HPDE6-E6E7 (cell line): ENCODE measurements at regions not wholly inside any gene's neighbourhood (a gene's known extent, or its start where the extent isn't known, plus 50 kb on each side); places are given as distances from the start of the nearest gene placed in this dataset.

Experiments used
- DNase-seq: peaks from one replicate; pipeline ENCODE4 v3.0.0; 2011; ENCODE audit warnings: missing footprints; ENCODE audit errors: extremely low spot score

GRCh38 chr6:141451511-141452353, 681.0 kb upstream of the GJE1 start:
- peak; percentile 14 for DNase-seq

GRCh38 chr6:141451181-141451510, 681.6 kb upstream of the GJE1 start:
- no peak for DNase-seq

- DNase-seq, result no peak
Measured at GRCh38 chr6:141445928-141446628, 686.6 kb upstream of the GJE1 start.

- DNase-seq, result no peak
Measured at GRCh38 chr6:141443668-141444289, 688.9 kb upstream of the GJE1 start.

GRCh38 chr6:141443032-141443431, 689.7 kb upstream of the GJE1 start:
- no peak for DNase-seq

GRCh38 chr6:141439513-141439912, 693.2 kb upstream of the GJE1 start:
- DNase-seq, result no peak

GRCh38 chr6:141437685-141438084, 695.0 kb upstream of the GJE1 start:
- DNase-seq, result no peak

- DNase-seq, result no peak
Measured at GRCh38 chr6:141437011-141437410, 695.7 kb upstream of the GJE1 start.

GRCh38 chr6:141426400-141426980, 706.2 kb upstream of the GJE1 start:
- DNase-seq, result no peak

- peak; percentile 14 for DNase-seq
Measured at GRCh38 chr6:141421378-141421777, 711.3 kb upstream of the GJE1 start.

- no peak for DNase-seq
Measured at GRCh38 chr6:141418076-141418475, 714.6 kb upstream of the GJE1 start.

GRCh38 chr6:141415896-141416295, 716.8 kb upstream of the GJE1 start:
- no peak for DNase-seq

GRCh38 chr6:141413196-141413595, 719.5 kb upstream of the GJE1 start:
- no peak for DNase-seq

- no peak for DNase-seq
Measured at GRCh38 chr6:141406761-141407160, 726.0 kb upstream of the GJE1 start.

- no peak for DNase-seq
Measured at GRCh38 chr6:141403827-141404226, 728.9 kb upstream of the GJE1 start.

- DNase-seq, result no peak
Measured at GRCh38 chr6:141403103-141403502, 729.6 kb upstream of the GJE1 start.

GRCh38 chr6:141402489-141402888, 730.2 kb upstream of the GJE1 start:
- DNase-seq, result no peak

GRCh38 chr6:141401851-141402250, 730.9 kb upstream of the GJE1 start:
- no peak for DNase-seq

GRCh38 chr6:141401168-141401567, 731.6 kb upstream of the GJE1 start:
- no peak for DNase-seq

GRCh38 chr6:141398949-141399348, 733.8 kb upstream of the GJE1 start:
- DNase-seq, result no peak

GRCh38 chr6:141395443-141396008, 737.2 kb upstream of the GJE1 start:
- DNase-seq, result no peak

GRCh38 chr6:141394565-141395051, 738.1 kb upstream of the GJE1 start:
- DNase-seq, result no peak
